ENCODE measurements at regions not wholly inside any gene's neighbourhood (a gene's known extent, or its start where the extent isn't known, plus 50 kb on each side); places are given as distances from the start of the nearest gene placed in this dataset.

- no peaks in the 10 kb centered on the region for H3K36me3 Mint-ChIP-seq (ENCODE audit: insufficient read depth)
- DNase-seq (ENCODE audit: low spot score, unreplicated experiment): no peak
- H3K4me1 Mint-ChIP-seq (ENCODE audit: low read depth): no peaks in the 10 kb centered on the region
- no peak for TF ChIP-seq CTCF (IDR thresholded peaks at IDR 0.05; ENCODE audit: unreplicated experiment)
- no peaks in the 10 kb centered on the region for H3K27me3 Mint-ChIP-seq
- H3K27ac Mint-ChIP-seq: no peak overlapping the region
- no peak overlapping the region for H3K4me3 Mint-ChIP-seq (ENCODE audit: low read depth)
- peaks cover 4% of the 10 kb centered on the region for H3K9me3 Mint-ChIP-seq (ENCODE audit: low read depth)
These were observed 199.4 kb upstream of the DDX53 start for GRCh38 chrX:22800360-22800759.

- no peak overlapping the region for H3K27ac Mint-ChIP-seq
- H3K27me3 Mint-ChIP-seq: no peaks in the 10 kb centered on the region
These were observed 199.0 kb upstream of the DDX53 start for GRCh38 chrX:22800806-22801205.

GRCh38 chrX:22803353-22803752 lies 196.4 kb upstream of the DDX53 start:
- DNase-seq (ENCODE audit: low spot score, unreplicated experiment): no peak
- no peak overlapping the region for H3K27ac Mint-ChIP-seq
- H3K4me1 Mint-ChIP-seq (ENCODE audit: low read depth): no peaks in the 10 kb centered on the region
- no peaks in the 10 kb centered on the region for H3K27me3 Mint-ChIP-seq
- TF ChIP-seq CTCF (IDR thresholded peaks at IDR 0.05; ENCODE audit: unreplicated experiment): no peak
- H3K36me3 Mint-ChIP-seq (ENCODE audit: insufficient read depth): no peaks in the 10 kb centered on the region
- H3K9me3 Mint-ChIP-seq (ENCODE audit: low read depth): no peaks in the 10 kb centered on the region
- H3K4me3 Mint-ChIP-seq (ENCODE audit: low read depth): no peak overlapping the region

More at GRCh38 chrX:22800806-22801205, 199.0 kb upstream of the DDX53 start:
- Mint-ChIP-seq H3K4me1 (ENCODE audit: low read depth) (no peaks in the 10 kb centered on the region), H3K36me3 (ENCODE audit: insufficient read depth) (no peaks in the 10 kb centered on the region), H3K4me3 (ENCODE audit: low read depth) (no peak overlapping the region), H3K9me3 (ENCODE audit: low read depth) (no peaks in the 10 kb centered on the region)
- TF ChIP-seq CTCF (IDR thresholded peaks at IDR 0.05; ENCODE audit: unreplicated experiment): no peak
- DNase-seq (ENCODE audit: low spot score, unreplicated experiment): no peak

- DNase-seq (ENCODE audit: low spot score, unreplicated experiment): no peak
- Mint-ChIP-seq H3K36me3 (ENCODE audit: insufficient read depth) (no peaks in the 10 kb centered on the region), H3K4me1 (ENCODE audit: low read depth) (no peaks in the 10 kb centered on the region), H3K27ac (no peak overlapping the region), H3K4me3 (ENCODE audit: low read depth) (no peak overlapping the region), H3K27me3 (no peaks in the 10 kb centered on the region), H3K9me3 (ENCODE audit: low read depth) (no peaks in the 10 kb centered on the region)
- TF ChIP-seq CTCF (IDR thresholded peaks at IDR 0.05; ENCODE audit: unreplicated experiment): no peak
These were observed 188.9 kb upstream of the DDX53 start for GRCh38 chrX:22810876-22811275.

- Mint-ChIP-seq H3K27me3 (no peaks in the 10 kb centered on the region), H3K36me3 (ENCODE audit: insufficient read depth) (no peaks in the 10 kb centered on the region), H3K4me3 (ENCODE audit: low read depth) (no peak overlapping the region), H3K4me1 (ENCODE audit: low read depth) (no peaks in the 10 kb centered on the region), H3K27ac (no peak overlapping the region), H3K9me3 (ENCODE audit: low read depth) (no peaks in the 10 kb centered on the region)
- no peak for DNase-seq (ENCODE audit: low spot score, unreplicated experiment)
- no peak for TF ChIP-seq CTCF (IDR thresholded peaks at IDR 0.05; ENCODE audit: unreplicated experiment)
These were observed 181.7 kb upstream of the DDX53 start for GRCh38 chrX:22818061-22818460.

All from progenitor cell of endocrine pancreas (in vitro differentiated cells).